Dermis microvascular lymphatic vessel endothelial cell (primary cell): ENCODE measurements at regions not wholly inside any gene's neighbourhood (a gene's known extent, or its start where the extent isn't known, plus 50 kb on each side); places are given as distances from the start of the nearest gene placed in this dataset.
"Not testable (repeated sequence)": the region's sequence is repeated elsewhere in the genome, so short reads cannot be mapped to it uniquely, and the experiment has no call there.

Source experiments
- DNase-seq, 2 donors: peaks; one replicate each; pipeline versions ENCODE4 v3.0.0 to v3.0.0-alpha.2; 2010; ENCODE audit warnings: low read depth in 2 of 2

GRCh38 chr6:100099189-100100074 lies 105.4 kb upstream of the MCHR2 start:
- peak in 1 of 2 donors; percentile 27 for DNase-seq

GRCh38 chr6:100096936-100097335 lies 102.9 kb upstream of the MCHR2 start:
- no peak for DNase-seq

- DNase-seq: no peak
Measured at GRCh38 chr6:100096341-100096740, 102.3 kb upstream of the MCHR2 start.

- DNase-seq: no peak
Measured at GRCh38 chr6:100093405-100093804, 99.4 kb upstream of the MCHR2 start.

GRCh38 chr6:100088009-100088408 lies 94.0 kb upstream of the MCHR2 start:
- no peak for DNase-seq

- no peak for DNase-seq
Measured at GRCh38 chr6:100084991-100085364, 91.0 kb upstream of the MCHR2 start.

GRCh38 chr6:100084316-100084990 lies 90.4 kb upstream of the MCHR2 start:
- no peak for DNase-seq

GRCh38 chr6:100078509-100078908 lies 84.5 kb upstream of the MCHR2 start:
- DNase-seq: no peak

GRCh38 chr6:100065348-100065747 lies 71.3 kb upstream of the MCHR2 start:
- DNase-seq: no peak

- DNase-seq: no peak
Measured at GRCh38 chr6:100062621-100063020, 68.6 kb upstream of the MCHR2 start.

GRCh38 chr6:100057941-100058340 lies 63.9 kb upstream of the MCHR2 start:
- no peak for DNase-seq

GRCh38 chr6:100050550-100050949 lies 56.5 kb upstream of the MCHR2 start:
- DNase-seq: no peak

GRCh38 chr6:100043961-100044360 lies 49.9 kb upstream of the MCHR2 start:
- not testable (repeated sequence) for DNase-seq
